Panc1 (cell line): ENCODE measurements at regions not wholly inside any gene's neighbourhood (a gene's known extent, or its start where the extent isn't known, plus 50 kb on each side); places are given as distances from the start of the nearest gene placed in this dataset.

Experiments used
- ATAC-seq: fragments of 200-7000 bp; cut with Tn5 transposase; 2 replicates; pipeline ENCODE4 v1.9.1; 2020; ENCODE audit warnings: mild to moderate bottlenecking, moderate library complexity
- BruUV-seq: library from RNA; stranded (reverse); fragments of 400-500 nt; replicated peaks from 2 replicates; lab custom pipeline; 2021; lab: Mats Ljungman, UMichigan
- CTCF ChIA-PET: fragments of 300-600 bp; sonication (Branson Sonifier 250); formaldehyde crosslinking; loops from one replicate; lab custom pipeline; 2022; ENCODE audit warnings: antibody characterized with exemption; lab: Charles Lee
- POLR2A ChIA-PET: fragments of 300-600 bp; sonication (Branson Sonifier 250); formaldehyde crosslinking; loops from one replicate; lab custom pipeline; 2022; ENCODE audit warnings: antibody characterized with exemption; lab: Charles Lee
- DNase-seq: peaks from one replicate; pipeline ENCODE4 v3.0.0-alpha.2; 2010; ENCODE audit warnings: low read depth, low spot score
- H3K27ac ChIP-seq: 2 replicates; pipeline ENCODE4 v1.5.1; 2011; ENCODE audit warnings: mild to moderate bottlenecking, low read length, inconsistent platforms
- H3K27me3 ChIP-seq: fragments of 200-500 bp; sonication (Bioruptor generic); 2 replicates; pipeline ENCODE4 v1.6.0; 2014; ENCODE audit warnings: low read length, inconsistent platforms; ENCODE audit not compliant: control insufficient read depth, insufficient read depth
- H3K36me3 ChIP-seq: fragments of 200-500 bp; sonication (Bioruptor generic); 2 replicates; pipeline ENCODE4 v1.5.1; 2014; ENCODE audit warnings: inconsistent platforms, mild to moderate bottlenecking, low read length, moderate library complexity; ENCODE audit not compliant: control insufficient read depth, insufficient read depth
- H3K4me1 ChIP-seq: 2 replicates; pipeline ENCODE4 v1.5.1; 2011; ENCODE audit warnings: inconsistent platforms, mild to moderate bottlenecking, low read length, moderate library complexity; ENCODE audit not compliant: control insufficient read depth, insufficient read depth
- H3K4me3 ChIP-seq, 2 experiments: 2 replicates each; pipeline ENCODE4 v1.5.1; 2011 to 2012; ENCODE audit warnings: low read depth in 2 of 2, low read length in 2 of 2, mild to moderate bottlenecking in 2 of 2, inconsistent platforms in 1 of 2, moderate library complexity in 1 of 2
- H3K9me3 ChIP-seq: fragments of 200-500 bp; sonication (Bioruptor generic); 2 replicates; pipeline ENCODE4 v1.5.1; 2014; ENCODE audit warnings: low read depth, mild to moderate bottlenecking, inconsistent platforms, low read length, moderate library complexity; ENCODE audit not compliant: control insufficient read depth, insufficient read depth
- CTCF ChIP-seq: fragments of 450-650 bp; IDR thresholded peaks from 2 replicates; pipeline ENCODE4 v1.5.1; 2017; ENCODE audit warnings: mild to moderate bottlenecking
- POLR2AphosphoS5 ChIP-seq: IDR thresholded peaks from 2 replicates; pipeline ENCODE4 v1.6.1; 2012; ENCODE audit warnings: mild to moderate bottlenecking, low read depth, low read length, moderate library complexity
- REST ChIP-seq, 2 experiments: IDR thresholded peaks; 2 replicates each; pipeline ENCODE4 v1.6.1; 2011 to 2012; ENCODE audit warnings: low read depth in 2 of 2, control low read depth in 1 of 2, low read length in 1 of 2, mild to moderate bottlenecking in 1 of 2, moderate library complexity in 1 of 2; ENCODE audit not compliant: insufficient read depth in 1 of 2
- SIN3A ChIP-seq: IDR thresholded peaks from 2 replicates; pipeline ENCODE4 v1.6.1; 2012; ENCODE audit warnings: low read depth, mild to moderate bottlenecking, low read length, moderate library complexity, borderline replicate concordance; ENCODE audit not compliant: insufficient read depth
- TCF7L2 ChIP-seq: IDR thresholded peaks from 2 replicates; pipeline ENCODE4 v1.6.1; 2011; ENCODE audit warnings: mild to moderate bottlenecking, low read depth, low read length, inconsistent platforms
- in situ Hi-C: cut with HindIII; loops from 2 replicates; pipeline ENCODE4 v1.10.0; 2016; ENCODE audit warnings: low sequenced_read_pairs, low pct_unique_long_range_greater_than_20kb
- intact Hi-C: fragments of 100-400 bp; cut with micrococcal nuclease; formaldehyde crosslinking; loops from one replicate; pipeline ENCODE4 v1.10.0; 2022; ENCODE audit not compliant: unreplicated experiment

GRCh38 chr22:27337676-27338075 lies 463.9 kb downstream of the MN1 start:
- Histone ChIP-seq H3K27me3 (no peaks in the 10 kb centered on the region; the same call in 1 of the 2 replicates), H3K4me3 (no peak overlapping the region), H3K36me3 (no peaks in the 10 kb centered on the region), H3K4me1 (no peaks in the 10 kb centered on the region), H3K27ac (no peak overlapping the region), H3K9me3 (no peaks in the 10 kb centered on the region)
- intact Hi-C loops, result no loop called here
- BruUV-seq, result no TSS peak
- DNase-seq (no peak), ATAC-seq (no peak)
- in situ Hi-C loops, result no loop called here
- no peak for TF ChIP-seq SIN3A
- TF ChIP-seq TCF7L2, result no peak
- no peak for TF ChIP-seq CTCF
- no peak for TF ChIP-seq POLR2AphosphoS5
- TF ChIP-seq REST (IDR thresholded peaks at IDR 0.05; ENCODE audit: insufficient read depth in 1 of 2, low read depth in 2 of 2, low read length in 1 of 2), result no peak
- ChIA-PET CTCF (no interaction called here), POLR2A (no interaction called here)

GRCh38 chr22:27340047-27340446 lies 461.5 kb downstream of the MN1 start:
- H3K27ac ChIP-seq, result no peak overlapping the region
- CTCF ChIA-PET, result no interaction called here
- intact Hi-C loops, result no loop called here

GRCh38 chr22:27344546-27344945 lies 457.0 kb downstream of the MN1 start:
- ChIA-PET POLR2A (no interaction called here), CTCF (no interaction called here)
- in situ Hi-C loops, result no loop called here
- no TSS peak for BruUV-seq
- no peaks in the 10 kb centered on the region for H3K36me3 ChIP-seq
- H3K27me3 ChIP-seq, result no peaks in the 10 kb centered on the region; the same call in 1 of the 2 replicates
- H3K4me3 ChIP-seq, result no peak overlapping the region
- H3K4me1 ChIP-seq, result no peaks in the 10 kb centered on the region
- no peak for TF ChIP-seq TCF7L2
- TF ChIP-seq REST (IDR thresholded peaks at IDR 0.05; ENCODE audit: insufficient read depth in 1 of 2, low read depth in 2 of 2, low read length in 1 of 2), result no peak
- no peak for TF ChIP-seq SIN3A
- no peak for TF ChIP-seq POLR2AphosphoS5
- TF ChIP-seq CTCF, result no peak
- H3K9me3 ChIP-seq, result no peaks in the 10 kb centered on the region
- ATAC-seq (no peak), DNase-seq (no peak)
- intact Hi-C loops, result no loop called here
- H3K27ac ChIP-seq, result no peak overlapping the region

More at GRCh38 chr22:27340047-27340446, 461.5 kb downstream of the MN1 start:
- BruUV-seq, result no TSS peak
- H3K9me3 ChIP-seq, result no peaks in the 10 kb centered on the region
- H3K27me3 ChIP-seq, result no peaks in the 10 kb centered on the region; the same call in 1 of the 2 replicates
- TF ChIP-seq POLR2AphosphoS5, result no peak
- POLR2A ChIA-PET, result no interaction called here
- H3K36me3 ChIP-seq, result no peaks in the 10 kb centered on the region
- ATAC-seq, result no peak
- in situ Hi-C loops, result no loop called here
- no peaks in the 10 kb centered on the region for H3K4me1 ChIP-seq
- DNase-seq, result no peak
- H3K4me3 ChIP-seq, result no peak overlapping the region
